ENCODE measurements at regions not wholly inside any gene's neighbourhood (a gene's known extent, or its start where the extent isn't known, plus 50 kb on each side); places are given as distances from the start of the nearest gene placed in this dataset.

- intact Hi-C loops (cut with micrococcal nuclease) = loop anchor here (5.0 kb wide), 1 partner anchor 45 kb away; no protein-coding TSS in a partner anchor
- CTCF ChIA-PET = no interaction called here
- BruUV-seq (replicated peaks) = no TSS peak
Measured at GRCh38 chr7:26451997-26452396, 160.3 kb downstream of the SNX10 start.

GRCh38 chr7:26454180-26454579 lies 162.5 kb downstream of the SNX10 start:
- CTCF ChIA-PET = interaction anchor here (0.7 kb wide), 1 partner anchor 22 kb away, joined by 3 read pairs; no protein-coding TSS in a partner anchor
- peaks cover 36% of the 10 kb centered on the region for H3K4me1 ChIP-seq (ENCODE audit: insufficient read depth, low read length)
- no peaks in the 10 kb centered on the region for H3K9me3 ChIP-seq (ENCODE audit: low read length)
- POLR2A ChIA-PET (ENCODE audit: unreplicated experiment) = no interaction called here
- no peak for TF ChIP-seq EZH2phosphoT487 (IDR thresholded peaks at IDR 0.05; ENCODE audit: borderline replicate concordance, low read length)
- TF ChIP-seq CTCF (conservative IDR thresholded peaks at IDR 0.05; ENCODE audit: low read depth, low read length) = no peak
- no peak for TF ChIP-seq EZH2 (IDR thresholded peaks at IDR 0.05; ENCODE audit: low read length, unreplicated experiment)
- H3F3A ChIP-seq (ENCODE audit: low read length, unreplicated experiment) = no peaks in the 10 kb centered on the region
- intact Hi-C loops (cut with micrococcal nuclease) = loop anchor here (5.0 kb wide), 1 partner anchor 43 kb away; no protein-coding TSS in a partner anchor
- H3K27me3 ChIP-seq (ENCODE audit: low read length) = no peaks in the 10 kb centered on the region
- no TSS peak for BruUV-seq (replicated peaks)
- peak; percentile 19; the same call in 1 of the 2 replicates for ATAC-seq
- no peak overlapping the region for H2AFZ ChIP-seq (ENCODE audit: low read length)
- H3K36me3 ChIP-seq (ENCODE audit: low read depth, low read length) = no peaks in the 10 kb centered on the region
- H4K20me1 ChIP-seq (ENCODE audit: low read length) = no peaks in the 10 kb centered on the region
- H3K4me3 ChIP-seq (ENCODE audit: low read length) = no peak overlapping the region
- peak; percentile 47 for DNase-seq
- no peak overlapping the region for H3K9ac ChIP-seq (ENCODE audit: low read length)
- H3K27ac ChIP-seq (ENCODE audit: low read length) = peak overlapping the region; percentile 40
- H3K9me2 ChIP-seq (replicated peaks; ENCODE audit: low read length) = no peaks in the 10 kb centered on the region
- no peaks in the 10 kb centered on the region for H3K79me2 ChIP-seq (ENCODE audit: low read length)
- no peak overlapping the region for H3K4me2 ChIP-seq (ENCODE audit: low read length)

More at GRCh38 chr7:26451997-26452396, 160.3 kb downstream of the SNX10 start:
- Histone ChIP-seq H3K4me3 (ENCODE audit: low read length) (no peak overlapping the region), H4K20me1 (ENCODE audit: low read length) (no peaks in the 10 kb centered on the region), H3K4me2 (ENCODE audit: low read length) (no peak overlapping the region), H3K36me3 (ENCODE audit: low read depth, low read length) (no peaks in the 10 kb centered on the region), H3K27ac (ENCODE audit: low read length) (no peak overlapping the region), H3K9me3 (ENCODE audit: low read length) (no peaks in the 10 kb centered on the region), H3K27me3 (ENCODE audit: low read length) (no peaks in the 10 kb centered on the region), H3K9ac (ENCODE audit: low read length) (no peak overlapping the region), H3F3A (ENCODE audit: low read length, unreplicated experiment) (no peaks in the 10 kb centered on the region), H3K9me2 (replicated peaks; ENCODE audit: low read length) (no peaks in the 10 kb centered on the region), H2AFZ (ENCODE audit: low read length) (no peak overlapping the region), H3K4me1 (ENCODE audit: insufficient read depth, low read length) (peaks cover 35% of the 10 kb centered on the region), H3K79me2 (ENCODE audit: low read length) (no peaks in the 10 kb centered on the region)
- ATAC-seq (no peak), DNase-seq (peak; percentile 26)
- TF ChIP-seq CTCF (conservative IDR thresholded peaks at IDR 0.05; ENCODE audit: low read depth, low read length) (no peak), EZH2phosphoT487 (IDR thresholded peaks at IDR 0.05; ENCODE audit: borderline replicate concordance, low read length) (no peak), EZH2 (IDR thresholded peaks at IDR 0.05; ENCODE audit: low read length, unreplicated experiment) (no peak)
- POLR2A ChIA-PET (ENCODE audit: unreplicated experiment) = no interaction called here

GRCh38 chr7:26457696-26458327 lies 166.2 kb downstream of the SNX10 start:
- intact Hi-C loops (cut with micrococcal nuclease) = no loop called here
- Histone ChIP-seq H3K27ac (ENCODE audit: low read length) (no peak overlapping the region), H3K4me2 (ENCODE audit: low read length) (no peak overlapping the region), H3K27me3 (ENCODE audit: low read length) (no peaks in the 10 kb centered on the region), H3K9me2 (replicated peaks; ENCODE audit: low read length) (no peaks in the 10 kb centered on the region), H2AFZ (ENCODE audit: low read length) (no peak overlapping the region), H3K9me3 (ENCODE audit: low read length) (no peaks in the 10 kb centered on the region), H3K79me2 (ENCODE audit: low read length) (no peaks in the 10 kb centered on the region), H3K9ac (ENCODE audit: low read length) (no peak overlapping the region), H3K4me3 (ENCODE audit: low read length) (no peak overlapping the region), H3K4me1 (ENCODE audit: insufficient read depth, low read length) (peaks cover 33% of the 10 kb centered on the region), H4K20me1 (ENCODE audit: low read length) (no peaks in the 10 kb centered on the region), H3K36me3 (ENCODE audit: low read depth, low read length) (no peaks in the 10 kb centered on the region), H3F3A (ENCODE audit: low read length, unreplicated experiment) (no peaks in the 10 kb centered on the region)
- ChIA-PET POLR2A (ENCODE audit: unreplicated experiment) (no interaction called here), CTCF (no interaction called here)
- no TSS peak for BruUV-seq (replicated peaks)
- DNase-seq (no peak), ATAC-seq (no peak)
- no peak for TF ChIP-seq EZH2 (IDR thresholded peaks at IDR 0.05; ENCODE audit: low read length, unreplicated experiment)
- no peak for TF ChIP-seq CTCF (conservative IDR thresholded peaks at IDR 0.05; ENCODE audit: low read depth, low read length)
- no peak for TF ChIP-seq EZH2phosphoT487 (IDR thresholded peaks at IDR 0.05; ENCODE audit: borderline replicate concordance, low read length)

All from PC-3 (cell line).